ENCODE measurements at regions not wholly inside any gene's neighbourhood (a gene's known extent, or its start where the extent isn't known, plus 50 kb on each side); places are given as distances from the start of the nearest gene placed in this dataset.

- Histone ChIP-seq H3K9me3 (ENCODE audit: low read length) (no peaks in the 10 kb centered on the region), H2AFZ (ENCODE audit: low read depth, low read length) (no peak overlapping the region), H3K36me3 (ENCODE audit: insufficient read depth, low read length) (no peaks in the 10 kb centered on the region), H3K4me1 (ENCODE audit: insufficient read depth, low read length) (no peaks in the 10 kb centered on the region), H3K4me3 (ENCODE audit: low read length) (no peak overlapping the region), H3K27me3 (ENCODE audit: insufficient read depth, low read length) (no peaks in the 10 kb centered on the region)
Observed at GRCh38 chr12:126704609-126705008, 1562.4 kb upstream of the TMEM132C start.

- no peaks in the 10 kb centered on the region for H3K27me3 ChIP-seq (ENCODE audit: insufficient read depth, low read length)
- no peaks in the 10 kb centered on the region for H3K4me1 ChIP-seq (ENCODE audit: insufficient read depth, low read length)
- no peak overlapping the region for H2AFZ ChIP-seq (ENCODE audit: low read depth, low read length)
- H3K9me3 ChIP-seq (ENCODE audit: low read length): no peaks in the 10 kb centered on the region
- H3K4me3 ChIP-seq (ENCODE audit: low read length): no peak overlapping the region
- no peaks in the 10 kb centered on the region for H3K36me3 ChIP-seq (ENCODE audit: insufficient read depth, low read length)
Observed at GRCh38 chr12:126706300-126706699, 1560.7 kb upstream of the TMEM132C start.

- no peaks in the 10 kb centered on the region for H3K9me3 ChIP-seq (ENCODE audit: low read length)
- H2AFZ ChIP-seq (ENCODE audit: low read depth, low read length): no peak overlapping the region
- H3K36me3 ChIP-seq (ENCODE audit: insufficient read depth, low read length): no peaks in the 10 kb centered on the region
- no peaks in the 10 kb centered on the region for H3K27me3 ChIP-seq (ENCODE audit: insufficient read depth, low read length)
- H3K4me3 ChIP-seq (ENCODE audit: low read length): no peak overlapping the region
- no peaks in the 10 kb centered on the region for H3K4me1 ChIP-seq (ENCODE audit: insufficient read depth, low read length)
Observed at GRCh38 chr12:126708492-126708896, 1558.5 kb upstream of the TMEM132C start.

- no peaks in the 10 kb centered on the region for H3K4me1 ChIP-seq (ENCODE audit: insufficient read depth, low read length)
Observed at GRCh38 chr12:126718365-126718764, 1548.6 kb upstream of the TMEM132C start.

GRCh38 chr12:126719912-126720705 lies 1546.9 kb upstream of the TMEM132C start:
- H3K36me3 ChIP-seq (ENCODE audit: insufficient read depth, low read length): no peaks in the 10 kb centered on the region
- no peaks in the 10 kb centered on the region for H3K9me3 ChIP-seq (ENCODE audit: low read length)
- no peaks in the 10 kb centered on the region for H3K4me1 ChIP-seq (ENCODE audit: insufficient read depth, low read length)
- no peak overlapping the region for H3K4me3 ChIP-seq (ENCODE audit: low read length)
- H2AFZ ChIP-seq (ENCODE audit: low read depth, low read length): no peak overlapping the region
- peaks cover 11% of the 10 kb centered on the region for H3K27me3 ChIP-seq (ENCODE audit: insufficient read depth, low read length)

More at GRCh38 chr12:126718365-126718764, 1548.6 kb upstream of the TMEM132C start:
- Histone ChIP-seq H2AFZ (ENCODE audit: low read depth, low read length) (no peak overlapping the region), H3K36me3 (ENCODE audit: insufficient read depth, low read length) (no peaks in the 10 kb centered on the region), H3K4me3 (ENCODE audit: low read length) (no peak overlapping the region), H3K27me3 (ENCODE audit: insufficient read depth, low read length) (no peaks in the 10 kb centered on the region), H3K9me3 (ENCODE audit: low read length) (no peaks in the 10 kb centered on the region)

GRCh38 chr12:126726481-126727217 lies 1540.3 kb upstream of the TMEM132C start:
- Histone ChIP-seq H3K36me3 (ENCODE audit: insufficient read depth, low read length) (no peaks in the 10 kb centered on the region), H3K9me3 (ENCODE audit: low read length) (no peaks in the 10 kb centered on the region), H3K4me1 (ENCODE audit: insufficient read depth, low read length) (no peaks in the 10 kb centered on the region), H3K4me3 (ENCODE audit: low read length) (no peak overlapping the region), H2AFZ (ENCODE audit: low read depth, low read length) (no peak overlapping the region), H3K27me3 (ENCODE audit: insufficient read depth, low read length) (peaks cover 42% of the 10 kb centered on the region)

- peaks cover 42% of the 10 kb centered on the region for H3K27me3 ChIP-seq (ENCODE audit: insufficient read depth, low read length)
- H3K4me3 ChIP-seq (ENCODE audit: low read length): no peak overlapping the region
Observed at GRCh38 chr12:126727218-126728075, 1539.5 kb upstream of the TMEM132C start.

GRCh38 chr12:126734296-126734695 lies 1532.7 kb upstream of the TMEM132C start:
- Histone ChIP-seq H3K4me3 (ENCODE audit: low read length) (no peak overlapping the region), H3K27me3 (ENCODE audit: insufficient read depth, low read length) (no peaks in the 10 kb centered on the region), H3K36me3 (ENCODE audit: insufficient read depth, low read length) (no peaks in the 10 kb centered on the region), H3K4me1 (ENCODE audit: insufficient read depth, low read length) (peaks cover 6% of the 10 kb centered on the region), H2AFZ (ENCODE audit: low read depth, low read length) (no peak overlapping the region), H3K9me3 (ENCODE audit: low read length) (no peaks in the 10 kb centered on the region)

More at GRCh38 chr12:126727218-126728075, 1539.5 kb upstream of the TMEM132C start:
- Histone ChIP-seq H2AFZ (ENCODE audit: low read depth, low read length) (no peak overlapping the region), H3K36me3 (ENCODE audit: insufficient read depth, low read length) (no peaks in the 10 kb centered on the region), H3K9me3 (ENCODE audit: low read length) (no peaks in the 10 kb centered on the region), H3K4me1 (ENCODE audit: insufficient read depth, low read length) (no peaks in the 10 kb centered on the region)

- Histone ChIP-seq H3K4me3 (ENCODE audit: low read length) (no peak overlapping the region), H3K9me3 (ENCODE audit: low read length) (no peaks in the 10 kb centered on the region), H2AFZ (ENCODE audit: low read depth, low read length) (no peak overlapping the region), H3K36me3 (ENCODE audit: insufficient read depth, low read length) (no peaks in the 10 kb centered on the region), H3K27me3 (ENCODE audit: insufficient read depth, low read length) (no peaks in the 10 kb centered on the region), H3K4me1 (ENCODE audit: insufficient read depth, low read length) (peaks cover 6% of the 10 kb centered on the region)
Observed at GRCh38 chr12:126734710-126735109, 1532.3 kb upstream of the TMEM132C start.

- Histone ChIP-seq H3K27me3 (ENCODE audit: insufficient read depth, low read length) (no peaks in the 10 kb centered on the region), H3K4me3 (ENCODE audit: low read length) (no peak overlapping the region), H3K36me3 (ENCODE audit: insufficient read depth, low read length) (no peaks in the 10 kb centered on the region), H3K9me3 (ENCODE audit: low read length) (no peaks in the 10 kb centered on the region), H3K4me1 (ENCODE audit: insufficient read depth, low read length) (no peaks in the 10 kb centered on the region), H2AFZ (ENCODE audit: low read depth, low read length) (no peak overlapping the region)
Observed at GRCh38 chr12:126741536-126742240, 1525.3 kb upstream of the TMEM132C start.

- no peaks in the 10 kb centered on the region for H3K4me1 ChIP-seq (ENCODE audit: insufficient read depth, low read length)
- H3K9me3 ChIP-seq (ENCODE audit: low read length): no peaks in the 10 kb centered on the region
- no peak overlapping the region for H2AFZ ChIP-seq (ENCODE audit: low read depth, low read length)
- H3K27me3 ChIP-seq (ENCODE audit: insufficient read depth, low read length): no peaks in the 10 kb centered on the region
- H3K36me3 ChIP-seq (ENCODE audit: insufficient read depth, low read length): no peaks in the 10 kb centered on the region
- H3K4me3 ChIP-seq (ENCODE audit: low read length): no peak overlapping the region
Observed at GRCh38 chr12:126742241-126742641, 1524.7 kb upstream of the TMEM132C start.

GRCh38 chr12:126747530-126748149 lies 1519.3 kb upstream of the TMEM132C start:
- no peaks in the 10 kb centered on the region for H3K9me3 ChIP-seq (ENCODE audit: low read length)
- H3K27me3 ChIP-seq (ENCODE audit: insufficient read depth, low read length): no peaks in the 10 kb centered on the region
- no peak overlapping the region for H2AFZ ChIP-seq (ENCODE audit: low read depth, low read length)
- H3K4me3 ChIP-seq (ENCODE audit: low read length): no peak overlapping the region
- no peaks in the 10 kb centered on the region for H3K36me3 ChIP-seq (ENCODE audit: insufficient read depth, low read length)
- no peaks in the 10 kb centered on the region for H3K4me1 ChIP-seq (ENCODE audit: insufficient read depth, low read length)
